ENCODE measurements at regions not wholly inside any gene's neighbourhood (a gene's known extent, or its start where the extent isn't known, plus 50 kb on each side); places are given as distances from the start of the nearest gene placed in this dataset.

DNA sequence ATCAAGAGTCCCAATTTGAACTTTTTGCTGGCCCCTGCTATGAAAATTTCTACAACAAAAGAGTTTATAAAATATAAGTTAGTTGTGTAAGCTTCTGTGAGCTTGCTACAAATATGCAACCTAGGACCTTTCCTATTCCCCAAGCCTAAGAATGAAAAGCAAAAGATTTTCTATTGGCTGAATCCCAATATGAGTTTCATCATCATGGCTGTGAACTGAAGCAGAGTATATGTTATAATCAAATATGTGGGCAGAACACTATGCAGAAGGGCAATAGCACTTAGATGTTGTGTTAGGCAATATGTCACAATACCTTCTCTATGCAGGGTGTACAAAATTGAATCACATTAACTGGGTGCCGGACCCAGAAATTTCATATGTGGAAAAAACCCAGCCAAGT, 1018.3 kb upstream of the AMELY start:
- Histone ChIP-seq H3K4me3 (ENCODE audit: low read depth, low read length, poor library complexity, severe bottlenecking) (no peak overlapping the region), H2AFZ (ENCODE audit: low read length) (no peak overlapping the region), H3K4me1 (ENCODE audit: insufficient read depth, low read length, severe bottlenecking) (no peaks in the 10 kb centered on the region), H3K36me3 (ENCODE audit: insufficient read depth, low read length) (no peaks in the 10 kb centered on the region), H4K20me1 (ENCODE audit: insufficient read depth, low read length) (no peaks in the 10 kb centered on the region), H3K79me2 (ENCODE audit: insufficient read depth, low read length) (no peaks in the 10 kb centered on the region), H3K9me3 (ENCODE audit: low read length) (no peaks in the 10 kb centered on the region), H3F3A (ENCODE audit: insufficient read depth, low read length) (no peaks in the 10 kb centered on the region), H3K9me2 (ENCODE audit: low read depth, low read length) (no peaks in the 10 kb centered on the region), H3K4me2 (ENCODE audit: low read length) (no peak overlapping the region), H3K9ac (ENCODE audit: low read length) (no peak overlapping the region), H3K27ac (ENCODE audit: low read depth, low read length, poor library complexity, severe bottlenecking) (no peak overlapping the region), H3K27me3 (ENCODE audit: insufficient read depth, low read length) (no peaks in the 10 kb centered on the region)
- TF ChIP-seq CTCF (IDR thresholded peaks at IDR 0.05; ENCODE audit: low read length) (no peak), EZH2 (IDR thresholded peaks at IDR 0.05; ENCODE audit: borderline replicate concordance, low read length) (no peak)

DNA sequence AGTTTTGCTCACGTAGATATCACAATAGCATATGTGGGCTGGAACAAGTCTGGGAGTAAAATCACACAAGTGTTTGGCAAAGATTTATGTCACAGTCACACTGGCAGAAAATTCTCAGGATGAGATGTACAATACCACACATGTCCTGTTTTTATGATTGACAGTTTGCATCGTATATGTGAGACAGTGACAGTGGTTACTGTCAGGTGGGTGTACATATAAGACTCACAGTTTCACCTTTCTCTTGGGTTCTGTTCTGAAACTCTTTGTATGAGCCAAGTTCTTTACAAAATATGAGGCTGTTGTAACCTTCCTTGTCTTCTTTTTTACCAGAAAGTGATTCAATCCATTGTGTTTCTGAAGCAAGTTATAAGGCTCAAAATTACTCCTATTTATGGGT, 1012.5 kb upstream of the AMELY start:
- Histone ChIP-seq H3K79me2 (ENCODE audit: insufficient read depth, low read length) (no peaks in the 10 kb centered on the region), H3K36me3 (ENCODE audit: insufficient read depth, low read length) (no peaks in the 10 kb centered on the region), H3K27ac (ENCODE audit: low read depth, low read length, poor library complexity, severe bottlenecking) (no peak overlapping the region), H3K9me2 (ENCODE audit: low read depth, low read length) (no peaks in the 10 kb centered on the region), H3K27me3 (ENCODE audit: insufficient read depth, low read length) (no peaks in the 10 kb centered on the region), H3K4me2 (ENCODE audit: low read length) (no peak overlapping the region), H3K9ac (ENCODE audit: low read length) (no peak overlapping the region), H3K4me1 (ENCODE audit: insufficient read depth, low read length, severe bottlenecking) (no peaks in the 10 kb centered on the region), H4K20me1 (ENCODE audit: insufficient read depth, low read length) (no peaks in the 10 kb centered on the region), H3K4me3 (ENCODE audit: low read depth, low read length, poor library complexity, severe bottlenecking) (no peak overlapping the region), H2AFZ (ENCODE audit: low read length) (no peak overlapping the region), H3F3A (ENCODE audit: insufficient read depth, low read length) (no peaks in the 10 kb centered on the region), H3K9me3 (ENCODE audit: low read length) (no peaks in the 10 kb centered on the region)
- TF ChIP-seq EZH2 (IDR thresholded peaks at IDR 0.05; ENCODE audit: borderline replicate concordance, low read length): no peak
- no peak for TF ChIP-seq CTCF (IDR thresholded peaks at IDR 0.05; ENCODE audit: low read length)

- Histone ChIP-seq H3K9me3 (ENCODE audit: low read length) (no peaks in the 10 kb centered on the region), H3K4me2 (ENCODE audit: low read length) (no peak overlapping the region), H3K9me2 (ENCODE audit: low read depth, low read length) (no peaks in the 10 kb centered on the region), H3F3A (ENCODE audit: insufficient read depth, low read length) (no peaks in the 10 kb centered on the region), H3K4me1 (ENCODE audit: insufficient read depth, low read length, severe bottlenecking) (no peaks in the 10 kb centered on the region), H3K4me3 (ENCODE audit: low read depth, low read length, poor library complexity, severe bottlenecking) (no peak overlapping the region), H2AFZ (ENCODE audit: low read length) (no peak overlapping the region), H3K79me2 (ENCODE audit: insufficient read depth, low read length) (no peaks in the 10 kb centered on the region), H3K9ac (ENCODE audit: low read length) (no peak overlapping the region), H3K27me3 (ENCODE audit: insufficient read depth, low read length) (no peaks in the 10 kb centered on the region), H4K20me1 (ENCODE audit: insufficient read depth, low read length) (no peaks in the 10 kb centered on the region), H3K36me3 (ENCODE audit: insufficient read depth, low read length) (no peaks in the 10 kb centered on the region), H3K27ac (ENCODE audit: low read depth, low read length, poor library complexity, severe bottlenecking) (no peak overlapping the region)
- TF ChIP-seq CTCF (IDR thresholded peaks at IDR 0.05; ENCODE audit: low read length) (no peak), EZH2 (IDR thresholded peaks at IDR 0.05; ENCODE audit: borderline replicate concordance, low read length) (no peak)
Observed at GRCh38 chrY:7923476-7924017, 1012.0 kb upstream of the AMELY start.
